CD4-positive, alpha-beta T cell treated with Interleukin-21 for 1 hour (primary cell): ENCODE measurements at regions not wholly inside any gene's neighbourhood (a gene's known extent, or its start where the extent isn't known, plus 50 kb on each side); places are given as distances from the start of the nearest gene placed in this dataset.
"Not testable (repeated sequence)": the region's sequence is repeated elsewhere in the genome, so short reads cannot be mapped to it uniquely, and the experiment has no call there.

Source experiments
- DNase-seq: peaks from one replicate; pipeline ENCODE4 v3.0.0-alpha.2; 2020

- DNase-seq = no peak
Measured at GRCh38 chr6:105560611-105561066, 157.8 kb upstream of the PREP start.

- DNase-seq = no peak
Measured at GRCh38 chr6:105557291-105557690, 154.4 kb upstream of the PREP start.

GRCh38 chr6:105553171-105553570 lies 150.3 kb upstream of the PREP start:
- no peak for DNase-seq

- DNase-seq = no peak
Measured at GRCh38 chr6:105550955-105551620, 148.2 kb upstream of the PREP start.

GRCh38 chr6:105546754-105547153 lies 143.9 kb upstream of the PREP start:
- no peak for DNase-seq

- no peak for DNase-seq
Measured at GRCh38 chr6:105545947-105546731, 143.3 kb upstream of the PREP start.

- no peak for DNase-seq
Measured at GRCh38 chr6:105545228-105545920, 142.5 kb upstream of the PREP start.

GRCh38 chr6:105539911-105540310 lies 137.0 kb upstream of the PREP start:
- DNase-seq = no peak

GRCh38 chr6:105537981-105538578 lies 135.2 kb upstream of the PREP start:
- DNase-seq = no peak

GRCh38 chr6:105536961-105537360 lies 134.1 kb upstream of the PREP start:
- no peak for DNase-seq

GRCh38 chr6:105533301-105533700 lies 130.4 kb upstream of the PREP start:
- DNase-seq = no peak

GRCh38 chr6:105526225-105526872 lies 123.5 kb upstream of the PREP start:
- no peak for DNase-seq

- no peak for DNase-seq
Measured at GRCh38 chr6:105522626-105523322, 119.9 kb upstream of the PREP start.

- no peak for DNase-seq
Measured at GRCh38 chr6:105519954-105520353, 117.1 kb upstream of the PREP start.

- not testable (repeated sequence) for DNase-seq
Measured at GRCh38 chr6:105518993-105519392, 116.1 kb upstream of the PREP start.

- no peak for DNase-seq
Measured at GRCh38 chr6:105515054-105515453, 112.2 kb upstream of the PREP start.

GRCh38 chr6:105514306-105514705 lies 111.4 kb upstream of the PREP start:
- DNase-seq = no peak

GRCh38 chr6:105511639-105512038 lies 108.8 kb upstream of the PREP start:
- no peak for DNase-seq

GRCh38 chr6:105510746-105511145 lies 107.9 kb upstream of the PREP start:
- DNase-seq = no peak

- no peak for DNase-seq
Measured at GRCh38 chr6:105509506-105510331, 106.8 kb upstream of the PREP start.

GRCh38 chr6:105507811-105508210 lies 104.9 kb upstream of the PREP start:
- DNase-seq = no peak
